HPDE6-E6E7 (cell line): ENCODE measurements at regions not wholly inside any gene's neighbourhood (a gene's known extent, or its start where the extent isn't known, plus 50 kb on each side); places are given as distances from the start of the nearest gene placed in this dataset.
A peak's percentile ranks its signal among the peaks of the same experiment; 100 is the strongest.
"Not testable (repeated sequence)": the region's sequence is repeated elsewhere in the genome, so short reads cannot be mapped to it uniquely, and the experiment has no call there.

ENCODE experiments used
- DNase-seq: peaks from one replicate; pipeline ENCODE4 v3.0.0; 2011; ENCODE audit warnings: missing footprints; ENCODE audit errors: extremely low spot score

DNA sequence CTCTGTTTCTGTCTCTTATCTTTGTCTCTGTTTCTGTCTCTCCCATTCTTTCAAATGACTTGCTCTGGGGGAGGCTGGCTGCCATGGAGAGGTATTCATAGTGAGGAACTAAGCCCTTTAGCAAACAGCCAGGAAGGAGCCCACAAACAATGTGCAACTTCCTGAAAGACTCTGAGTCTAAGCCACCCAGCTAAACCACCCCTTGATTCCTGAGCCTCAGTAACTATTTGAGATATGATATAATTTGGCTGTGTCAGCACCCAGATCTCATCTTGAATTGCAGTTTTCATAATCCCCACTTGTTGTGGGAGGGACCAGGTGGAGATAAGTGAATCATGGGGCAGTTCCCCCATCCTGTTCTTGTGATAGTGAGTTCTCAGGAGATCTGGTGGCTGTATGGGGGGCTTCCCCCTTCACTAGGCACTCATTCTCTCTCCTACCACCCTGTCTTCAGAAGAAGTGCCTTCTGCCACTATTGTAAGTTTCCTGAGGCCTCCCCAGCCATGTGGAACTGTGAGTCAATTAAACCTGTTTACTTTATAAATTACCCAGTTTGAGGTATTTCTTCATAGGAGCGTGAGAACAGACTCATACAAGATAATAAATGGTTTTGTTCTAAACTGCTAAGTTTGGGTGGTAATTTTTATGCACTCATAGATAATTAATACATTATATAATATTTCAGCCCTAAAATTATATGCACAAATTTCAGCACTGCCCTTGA lies 121.2 kb upstream of the FOXP2 start:
- no peak for DNase-seq

DNA sequence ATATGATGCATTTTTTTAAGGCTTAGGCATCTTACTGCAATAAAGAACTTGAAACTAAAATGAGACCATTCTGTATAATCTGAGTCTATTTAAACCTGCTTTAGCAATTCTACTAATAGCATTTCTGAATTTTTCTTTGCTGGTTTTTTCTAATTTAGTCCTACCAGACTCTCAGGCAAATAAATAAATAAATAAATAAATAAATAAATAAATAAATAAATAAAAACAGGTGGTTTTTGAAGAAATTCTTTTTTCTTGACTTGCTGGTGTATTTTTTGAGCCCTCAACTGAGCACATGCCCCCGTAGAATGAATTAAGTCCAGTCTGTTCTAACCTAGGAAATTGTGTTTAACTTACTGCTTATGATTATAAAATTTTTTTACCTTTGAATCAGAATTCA lies 134.7 kb upstream of the FOXP2 start:
- no peak for DNase-seq

DNA sequence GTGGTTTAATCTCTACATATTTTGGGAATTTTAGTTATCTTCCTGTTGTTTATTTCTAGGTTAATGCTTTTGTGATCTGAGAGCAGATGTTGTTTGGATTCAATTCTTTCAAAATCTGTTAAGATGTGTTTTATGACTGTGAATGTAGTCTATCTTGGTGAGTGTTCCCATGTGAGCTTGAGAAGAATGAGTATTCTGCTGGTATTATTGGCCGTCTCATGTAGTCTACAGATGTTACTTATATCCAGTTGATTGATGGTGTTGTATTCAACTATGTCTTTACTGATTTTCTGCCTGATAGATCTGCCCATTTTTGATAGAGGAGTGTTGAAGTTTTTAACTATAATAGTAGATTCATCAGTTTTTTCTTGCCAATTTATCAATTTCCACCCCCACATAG lies 141.4 kb upstream of the FOXP2 start:
- no peak for DNase-seq

DNA sequence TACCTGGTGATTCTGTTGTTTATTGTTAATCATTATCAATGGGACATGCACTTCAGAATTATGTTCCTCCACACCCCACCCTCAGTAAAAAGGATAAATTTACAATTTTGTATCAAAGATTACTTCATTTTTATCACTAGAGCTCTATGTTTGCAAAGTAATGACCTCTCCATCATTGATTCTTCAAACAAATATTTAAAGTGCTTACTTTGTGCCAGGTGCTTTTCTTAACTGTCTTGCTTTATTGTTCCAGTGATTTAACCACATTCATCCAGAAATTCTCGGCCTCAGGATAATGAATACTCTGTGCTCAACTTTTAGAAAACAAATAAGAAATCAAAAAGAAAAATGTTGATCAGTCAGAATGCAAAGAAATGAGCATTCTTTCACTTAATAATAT lies 144.9 kb upstream of the FOXP2 start:
- no peak for DNase-seq

DNA sequence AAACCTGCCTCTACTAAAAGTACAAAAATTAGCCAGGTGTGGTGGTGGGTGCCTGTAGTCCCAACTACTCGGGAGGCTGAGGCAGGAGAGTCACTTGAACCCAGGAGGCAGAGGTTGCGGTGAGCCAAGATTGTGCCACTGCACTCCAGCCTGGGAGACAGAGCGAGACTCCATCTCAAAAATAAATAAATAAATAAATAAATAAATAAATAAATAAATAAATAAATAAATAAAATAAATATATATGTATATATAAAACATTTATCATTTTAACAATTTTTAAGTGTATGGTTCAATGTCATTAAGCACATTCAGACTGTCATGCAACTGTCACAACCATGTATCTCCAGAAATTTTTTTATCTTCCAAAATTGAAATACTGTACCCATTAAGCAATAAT lies 147.1 kb upstream of the FOXP2 start:
- DNase-seq: not testable (repeated sequence)

DNA sequence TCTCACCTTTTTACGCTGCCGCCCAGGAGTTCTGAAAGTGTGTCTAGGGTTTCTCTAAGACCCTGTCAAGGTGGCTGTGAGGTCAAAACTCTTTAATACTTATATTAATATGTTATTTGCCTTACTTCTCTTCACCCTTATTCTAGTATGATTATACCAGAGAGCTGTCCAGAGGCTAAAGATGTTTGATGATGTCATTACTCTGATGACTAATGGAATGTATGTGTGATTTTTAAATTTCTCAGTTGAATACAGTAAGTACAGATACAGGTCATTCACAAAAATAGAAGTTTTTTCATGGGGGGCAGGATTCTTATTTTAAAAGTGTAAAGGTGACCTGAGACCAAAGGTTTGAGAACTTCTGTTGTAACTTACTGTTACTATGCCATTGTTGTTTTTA lies 150.6 kb upstream of the FOXP2 start:
- peak; percentile 3 for DNase-seq

DNA sequence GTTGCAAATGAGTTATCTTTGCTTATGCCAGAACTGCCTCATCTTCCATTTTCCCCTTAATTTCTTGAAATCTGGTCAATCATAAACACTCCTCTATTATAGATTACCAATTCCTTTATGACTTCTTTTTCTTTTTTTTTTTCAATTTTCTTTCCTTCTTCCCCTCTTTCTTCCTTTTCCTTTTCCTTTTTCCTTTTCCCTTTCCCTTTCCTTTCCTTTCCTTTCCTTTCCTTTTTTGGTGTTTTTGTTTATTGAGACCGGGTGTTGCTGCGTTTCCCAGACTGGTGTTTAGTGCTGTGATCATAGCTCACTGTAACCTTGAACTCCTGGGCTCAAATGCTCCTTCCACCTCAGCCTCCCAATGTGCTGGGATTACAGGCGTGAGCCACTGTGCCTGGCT lies 151.4 kb upstream of the FOXP2 start:
- no peak for DNase-seq

DNA sequence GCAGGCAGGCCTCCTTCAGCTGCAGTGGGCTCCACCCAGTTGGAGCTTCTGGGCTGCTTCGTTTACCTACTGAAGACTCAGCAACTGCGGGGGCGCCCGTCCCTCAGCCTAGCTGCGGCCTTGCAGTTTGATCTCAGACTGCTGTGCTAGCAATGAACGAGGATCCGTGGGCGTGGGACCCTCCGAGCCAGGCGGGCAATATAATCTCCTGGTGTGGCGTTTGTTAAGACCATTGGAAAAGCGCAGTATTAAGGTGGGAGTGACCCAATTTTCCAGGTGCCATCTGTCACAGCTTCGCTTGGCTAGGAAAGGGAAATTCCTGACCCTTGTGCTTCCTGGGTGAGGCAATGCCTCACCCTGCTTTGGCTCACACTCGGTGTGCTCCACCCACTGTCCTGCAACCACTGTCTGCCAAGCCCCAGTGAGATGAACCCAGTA lies 159.2 kb upstream of the FOXP2 start:
- DNase-seq: no peak

DNA sequence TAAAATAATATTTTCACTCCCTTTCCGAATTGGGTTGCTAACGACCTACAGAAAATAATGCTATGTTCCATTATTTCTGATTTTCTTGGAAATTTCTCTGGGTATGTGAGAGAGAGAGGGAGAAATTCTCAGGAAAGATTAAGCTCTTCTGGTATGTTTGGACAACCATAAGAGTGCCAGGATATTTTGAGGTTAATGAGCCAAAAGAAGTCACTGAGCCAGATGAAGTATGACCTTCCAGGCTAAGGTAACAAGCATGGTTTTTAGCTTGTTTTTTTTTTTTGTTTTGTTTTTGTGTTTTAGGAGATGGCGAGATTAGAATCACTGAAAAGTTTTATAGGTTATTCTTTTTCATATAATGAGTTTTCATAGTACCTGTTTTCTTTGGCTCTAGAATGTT lies 171.0 kb upstream of the FOXP2 start:
- DNase-seq: no peak

DNA sequence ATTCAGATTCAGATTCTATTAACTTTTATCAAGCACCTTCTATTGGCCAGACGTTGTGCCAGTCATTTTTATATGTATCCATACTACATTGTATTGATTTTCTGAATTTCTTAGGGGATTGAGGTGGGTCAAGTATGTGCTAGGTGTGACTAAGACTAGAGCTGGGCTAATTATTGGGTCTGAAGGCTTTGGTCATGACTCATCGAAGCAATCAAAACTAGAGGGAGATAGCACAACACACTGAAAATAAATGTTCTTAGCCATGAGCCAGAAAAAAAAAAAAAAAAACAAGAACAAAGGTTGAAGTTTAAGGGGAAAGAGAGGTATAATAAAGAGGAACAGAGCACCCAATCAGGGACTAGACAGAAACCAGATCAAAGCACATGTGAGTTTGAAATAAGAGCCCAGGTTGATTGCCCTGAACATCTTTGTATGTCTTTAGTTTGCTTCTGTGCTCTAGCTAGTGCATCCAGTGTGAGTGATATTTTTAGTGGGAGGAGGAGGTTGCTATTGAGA lies 171.6 kb upstream of the FOXP2 start:
- DNase-seq: peak; percentile 4

DNA sequence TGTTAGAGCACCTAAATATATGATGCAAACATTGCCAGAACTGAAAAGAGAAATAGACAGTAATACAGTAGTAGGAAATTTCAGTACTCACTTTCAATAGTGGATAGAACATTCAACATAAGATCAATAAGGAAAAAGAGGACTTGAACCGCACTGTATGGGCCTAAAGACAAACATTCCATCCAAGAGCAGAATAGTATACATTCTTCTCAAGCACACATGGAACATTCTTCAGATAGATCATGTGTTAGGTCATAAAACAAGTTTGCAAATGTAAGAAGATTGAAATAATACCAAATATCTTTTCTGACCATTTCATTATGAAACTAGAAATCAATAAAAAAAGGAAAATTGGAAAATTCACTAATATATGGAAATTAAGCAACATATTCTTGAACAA lies 185.4 kb upstream of the FOXP2 start:
- no peak for DNase-seq

DNA sequence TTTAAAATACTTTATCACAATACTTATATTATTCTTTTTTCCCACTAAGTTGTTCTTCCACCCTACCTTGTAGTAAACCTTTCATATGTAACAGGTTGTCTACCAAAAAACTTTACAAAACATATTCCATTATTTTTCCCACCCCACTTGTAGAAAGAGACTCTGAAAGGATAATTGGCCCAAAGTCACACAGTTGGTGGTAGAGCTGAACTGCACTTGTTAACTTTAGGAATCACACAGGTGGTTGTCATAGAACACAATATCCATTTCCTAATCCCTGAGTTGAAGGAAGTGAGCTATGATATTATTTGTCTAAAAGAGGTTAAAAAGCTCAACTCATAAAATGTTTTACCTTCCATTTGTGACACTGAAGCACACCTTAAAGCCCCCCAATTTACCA lies 188.8 kb upstream of the FOXP2 start:
- no peak for DNase-seq

DNA sequence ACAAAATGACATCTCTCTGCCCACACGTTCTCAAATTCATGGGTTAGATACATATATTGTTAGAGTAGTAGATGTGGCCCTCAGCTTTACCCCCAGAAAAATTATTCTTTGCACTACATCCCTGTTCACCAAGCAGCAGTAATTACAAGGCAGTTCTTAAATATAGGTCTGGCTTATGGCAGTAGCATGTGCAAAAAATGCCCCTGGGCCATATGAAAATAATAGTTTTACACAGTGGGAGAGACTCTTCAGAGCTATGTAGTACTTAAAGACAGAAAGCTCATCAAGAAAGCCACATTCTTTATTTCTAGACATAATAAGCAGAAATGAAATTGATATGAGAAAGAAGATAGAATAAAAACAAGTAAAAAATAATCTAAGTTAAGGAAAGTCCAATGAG lies 196.3 kb upstream of the FOXP2 start:
- DNase-seq: no peak

DNA sequence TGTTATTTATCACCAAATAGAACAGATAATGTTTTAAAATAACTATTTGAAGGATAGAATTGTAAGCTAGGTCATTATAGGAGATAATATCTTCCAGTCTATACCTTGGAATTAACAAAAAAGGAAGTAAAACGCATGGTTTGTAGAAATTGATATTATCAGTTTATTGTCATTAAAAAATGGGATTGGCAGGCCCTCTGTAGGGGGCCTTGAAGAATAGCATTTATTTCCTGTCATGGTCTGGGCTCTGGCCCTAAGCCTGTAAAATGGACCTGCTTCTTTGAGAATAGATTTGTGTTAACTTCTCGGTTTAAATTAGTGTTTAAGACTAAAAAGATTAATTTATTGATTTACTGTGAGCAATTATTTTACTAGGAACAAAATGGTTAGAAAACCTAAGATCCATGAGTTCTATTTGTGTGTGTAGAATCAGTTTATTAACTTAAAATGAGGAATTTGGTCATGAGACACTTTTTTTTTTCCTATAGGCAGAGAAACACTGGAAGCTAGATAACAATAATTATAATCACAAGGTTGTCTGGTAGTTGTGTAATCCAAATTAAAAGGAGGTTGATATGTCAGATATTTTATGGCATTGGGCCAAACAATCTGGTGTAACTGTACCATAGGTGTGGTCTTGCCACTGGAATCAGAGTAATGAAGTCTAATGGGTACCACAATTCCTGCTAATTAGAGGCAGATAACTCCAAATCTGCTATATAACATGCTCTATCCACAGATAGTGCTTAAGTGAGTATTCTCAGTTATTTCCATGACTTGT lies 197.4 kb upstream of the FOXP2 start:
- no peak for DNase-seq

DNA sequence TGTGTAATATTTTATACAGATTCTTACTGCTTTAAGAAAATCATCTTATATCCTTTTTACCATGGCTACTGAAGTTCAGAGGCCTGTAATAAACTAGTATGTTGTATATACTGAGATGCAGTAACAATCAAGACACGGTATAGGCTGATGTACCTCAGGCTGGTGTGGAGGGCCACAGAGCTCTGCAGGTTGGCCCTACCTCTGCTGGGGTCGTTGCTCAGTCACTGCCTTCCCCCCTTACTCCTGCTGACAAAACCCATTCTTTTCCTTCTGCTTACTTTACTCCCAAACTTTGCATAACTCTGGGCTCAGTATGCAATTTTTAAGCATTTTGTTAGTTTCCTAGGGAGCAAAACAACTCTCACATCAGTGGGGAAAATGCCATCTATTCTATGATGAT lies 200.1 kb upstream of the FOXP2 start:
- DNase-seq: no peak

DNA sequence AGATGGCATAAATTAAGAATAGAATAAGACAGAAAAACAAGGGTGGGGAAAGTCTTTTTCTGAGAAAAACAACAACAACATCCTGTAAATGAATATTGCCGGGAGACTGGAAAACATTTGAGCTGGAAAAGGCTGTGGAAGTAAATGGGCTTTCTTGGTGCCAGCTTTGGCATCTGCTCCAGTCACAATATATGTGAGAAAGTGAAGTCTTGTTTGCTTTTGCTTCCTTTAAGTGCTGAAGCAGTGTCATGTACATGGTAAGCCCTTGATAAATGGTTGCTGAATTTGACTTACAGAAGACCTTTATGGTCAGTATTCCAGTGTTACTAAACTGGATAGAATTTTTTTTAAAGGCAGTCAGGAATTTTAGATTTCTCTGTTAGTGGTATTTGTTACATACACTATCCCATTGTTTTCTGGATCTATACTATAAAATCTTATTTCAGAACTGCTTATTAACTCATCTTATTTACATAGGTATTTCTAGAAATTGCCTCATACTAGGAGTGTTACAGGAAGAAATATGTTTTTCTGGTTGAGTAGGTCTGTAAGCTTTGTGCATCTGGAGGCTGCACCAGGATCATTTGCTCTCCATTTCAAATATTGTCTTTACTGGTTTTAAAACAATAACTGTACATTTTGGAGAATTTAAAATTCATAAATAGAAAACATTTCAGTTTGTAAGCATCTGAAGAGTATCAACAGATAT lies 201.7 kb upstream of the FOXP2 start:
- no peak for DNase-seq

DNA sequence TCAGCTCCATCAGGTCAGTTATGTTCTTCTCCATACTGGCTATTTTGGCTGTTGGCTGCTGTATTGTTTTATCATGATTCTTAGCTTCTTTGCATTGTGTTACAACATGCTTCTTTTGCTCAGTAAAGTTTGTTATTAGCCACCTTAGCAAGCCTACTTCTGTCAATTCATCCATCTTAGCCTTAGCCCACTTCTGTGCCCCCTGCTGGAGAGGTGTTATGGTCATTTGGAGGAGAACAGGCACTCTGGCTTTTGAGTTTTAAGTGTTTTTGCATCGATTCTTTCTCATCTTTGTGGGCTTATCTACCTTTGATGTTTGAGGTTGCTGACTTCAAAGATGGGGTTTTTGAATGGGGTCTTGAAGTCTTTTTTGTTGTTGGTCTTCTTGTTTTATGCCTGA lies 204.6 kb upstream of the FOXP2 start:
- no peak for DNase-seq

DNA sequence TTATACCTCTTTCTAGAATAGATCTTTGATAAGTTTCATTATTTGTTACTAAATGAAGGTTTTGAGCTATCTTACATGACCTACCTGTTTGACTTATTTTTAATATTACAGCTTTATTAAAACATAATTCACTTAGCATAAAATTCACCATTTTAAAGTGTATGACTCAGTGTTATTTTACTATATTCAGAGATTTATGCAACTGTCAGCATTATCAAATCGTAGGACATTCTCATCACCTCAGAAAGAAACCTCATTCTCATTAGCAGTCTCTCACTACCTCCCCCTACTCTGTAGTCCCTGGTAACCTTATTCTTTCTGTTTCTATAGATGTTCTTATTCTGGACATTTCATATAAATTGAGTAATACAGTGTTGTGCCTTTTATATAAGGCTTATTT lies 207.9 kb upstream of the FOXP2 start:
- no peak for DNase-seq

DNA sequence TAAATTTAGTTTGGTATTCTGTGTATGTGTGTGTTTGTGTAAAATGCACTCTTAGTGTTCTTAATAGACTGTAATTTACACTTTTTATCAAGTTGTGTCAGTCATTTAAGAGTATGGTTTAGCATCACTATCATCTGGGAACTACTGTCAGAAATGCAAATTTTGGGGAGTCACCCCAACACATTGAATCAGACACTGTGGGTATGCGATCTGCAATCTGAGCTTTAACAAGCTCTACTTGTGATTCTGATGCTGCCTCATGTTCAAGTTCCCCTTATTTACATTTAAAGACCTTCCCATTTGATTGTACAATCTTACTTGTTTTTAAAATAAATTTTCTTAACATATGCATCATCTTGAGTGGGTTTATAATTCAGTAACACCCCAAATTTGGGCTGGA lies 218.1 kb upstream of the FOXP2 start:
- DNase-seq: no peak

DNA sequence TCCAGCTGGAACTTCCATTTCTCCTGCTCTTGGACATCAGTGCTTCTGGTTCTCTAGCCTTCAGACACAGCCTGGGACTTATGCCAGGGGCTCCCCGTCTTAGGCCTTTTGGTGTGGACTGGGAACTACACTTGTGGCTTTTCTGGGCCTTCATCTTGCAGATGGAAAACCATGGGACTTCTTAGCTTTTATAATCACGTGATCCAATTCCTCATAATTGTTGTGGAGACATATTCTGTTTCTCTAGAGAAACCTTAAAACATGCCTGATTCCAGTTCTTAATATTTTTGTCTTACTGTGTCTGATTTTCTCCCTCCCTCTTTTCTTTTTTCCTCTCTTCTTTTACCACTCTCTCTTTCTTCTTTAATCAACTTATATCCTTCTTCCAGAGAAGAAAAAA lies 224.2 kb upstream of the FOXP2 start:
- DNase-seq: no peak

DNA sequence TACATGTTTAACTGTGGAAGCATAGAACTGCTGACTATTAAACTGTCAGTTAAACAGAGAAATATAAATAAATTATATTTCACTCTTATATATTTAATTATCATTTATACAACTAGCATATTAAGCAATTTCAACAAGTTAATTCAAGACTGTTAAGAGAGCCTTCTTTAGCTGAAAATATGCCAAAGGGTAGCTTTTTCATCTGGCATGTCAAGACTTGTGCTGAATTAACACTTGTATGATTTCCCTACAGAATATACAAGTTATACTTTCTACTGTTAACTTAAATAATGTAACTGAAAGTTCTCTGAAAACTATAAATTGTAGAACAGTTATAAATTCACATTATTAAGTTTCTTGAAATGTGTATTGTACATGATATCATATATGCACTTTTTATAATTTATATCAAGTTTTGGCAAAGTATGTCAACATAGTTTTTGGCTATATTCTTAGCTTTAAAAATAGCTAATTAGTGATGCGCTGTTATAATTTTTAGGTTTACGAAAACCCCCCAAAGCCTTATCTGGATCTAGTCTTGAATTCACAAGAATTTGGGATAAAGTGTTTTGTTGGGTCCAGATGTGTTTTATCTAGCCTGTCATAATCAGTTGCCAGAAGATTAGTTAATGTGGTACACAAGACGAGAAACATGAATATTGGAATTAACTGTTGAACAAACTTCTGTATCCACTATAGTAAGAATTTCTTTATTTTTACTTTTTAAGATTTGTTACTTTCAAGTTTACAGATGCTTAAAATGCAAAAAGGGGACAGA lies 231.1 kb upstream of the FOXP2 start:
- DNase-seq: no peak

DNA sequence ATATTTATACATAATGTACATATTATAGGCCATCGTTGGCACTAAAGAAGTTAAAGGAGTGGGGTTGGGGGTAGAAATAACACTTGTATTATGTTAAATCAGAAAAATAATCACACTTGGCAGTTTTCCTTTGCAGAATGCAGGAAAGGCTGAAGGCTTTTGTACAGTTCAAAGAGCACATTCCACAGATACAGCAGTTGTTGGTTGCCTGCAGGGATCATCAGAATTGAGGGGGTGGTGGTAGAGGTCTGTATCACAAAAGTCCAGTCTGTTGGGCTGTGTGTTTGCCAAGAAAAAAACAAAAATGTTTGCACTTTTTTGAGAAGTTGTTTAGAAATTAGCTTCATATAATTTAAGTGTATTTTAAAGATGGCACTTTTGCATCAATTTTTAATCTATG lies 231.8 kb upstream of the FOXP2 start:
- DNase-seq: no peak
